Activated T-helper 2 cell treated with anti-CD3 and anti-CD28 coated beads, Interferon-gamma antibody, Interleukin-2, Interleukin-4, amounts not matched to agents 10 μg/mL and 5 μg/mL and 100 μg/mL, durations not matched to agents 14 hours and 24 hours and 36 hours (primary cell): ENCODE measurements at regions not wholly inside any gene's neighbourhood (a gene's known extent, or its start where the extent isn't known, plus 50 kb on each side); places are given as distances from the start of the nearest gene placed in this dataset.

ENCODE experiments used
- DNase-seq: peaks from one replicate; pipeline ENCODE4 v3.0.0; 2021; ENCODE audit warnings: low spot score
- H3K27ac Mint-ChIP-seq: one replicate; pipeline ENCODE4 v1.8.0; 2021; ENCODE audit warnings: mixed read lengths
- H3K27me3 Mint-ChIP-seq: one replicate; pipeline ENCODE4 v1.8.0; 2021; ENCODE audit warnings: low read depth, mixed read lengths
- H3K36me3 Mint-ChIP-seq: one replicate; pipeline ENCODE4 v1.8.0; 2021; ENCODE audit warnings: low read depth, mixed read lengths
- H3K4me1 Mint-ChIP-seq: one replicate; pipeline ENCODE4 v1.8.0; 2021; ENCODE audit warnings: low read depth, mixed read lengths
- H3K4me3 Mint-ChIP-seq: one replicate; pipeline ENCODE4 v1.8.0; 2021; ENCODE audit warnings: low read depth, mild to moderate bottlenecking, moderate library complexity, mixed read lengths
- H3K9me3 Mint-ChIP-seq: one replicate; pipeline ENCODE4 v1.8.0; 2021; ENCODE audit warnings: mixed read lengths
- intact Hi-C: fragments of 100-400 bp; cut with micrococcal nuclease; formaldehyde crosslinking; loops from one replicate; pipeline ENCODE4 v1.15.1; 2023

- intact Hi-C loops, result no loop called here
- Mint-ChIP-seq H3K9me3 (no peaks in the 10 kb centered on the region), H3K27me3 (peaks cover 17% of the 10 kb centered on the region), H3K27ac (no peak overlapping the region), H3K4me3 (no peak overlapping the region), H3K36me3 (no peaks in the 10 kb centered on the region), H3K4me1 (peaks cover 14% of the 10 kb centered on the region)
- no peak for DNase-seq
Observed at GRCh38 chr13:21228738-21229137, 52.3 kb downstream of the MRPL57 start.

- no peak overlapping the region for H3K4me3 Mint-ChIP-seq
- H3K4me1 Mint-ChIP-seq, result peaks cover 14% of the 10 kb centered on the region
- no peak overlapping the region for H3K27ac Mint-ChIP-seq
- intact Hi-C loops, result no loop called here
- no peaks in the 10 kb centered on the region for H3K9me3 Mint-ChIP-seq
- no peak for DNase-seq
- H3K27me3 Mint-ChIP-seq, result peaks cover 11% of the 10 kb centered on the region
- H3K36me3 Mint-ChIP-seq, result no peaks in the 10 kb centered on the region
Observed at GRCh38 chr13:21229241-21230024, 53.0 kb downstream of the MRPL57 start.

GRCh38 chr13:21230516-21230915, 54.1 kb downstream of the MRPL57 start:
- Mint-ChIP-seq H3K27ac (no peak overlapping the region), H3K36me3 (no peaks in the 10 kb centered on the region), H3K27me3 (peaks cover 7% of the 10 kb centered on the region), H3K4me1 (peaks cover 14% of the 10 kb centered on the region), H3K4me3 (no peak overlapping the region), H3K9me3 (no peaks in the 10 kb centered on the region)
- no peak for DNase-seq
- intact Hi-C loops, result no loop called here

GRCh38 chr13:21231426-21231940, 55.0 kb downstream of the MRPL57 start:
- Mint-ChIP-seq H3K4me1 (peaks cover 14% of the 10 kb centered on the region), H3K4me3 (no peak overlapping the region), H3K9me3 (no peaks in the 10 kb centered on the region), H3K27me3 (peaks cover 9% of the 10 kb centered on the region), H3K36me3 (no peaks in the 10 kb centered on the region), H3K27ac (no peak overlapping the region)
- intact Hi-C loops, result no loop called here
- no peak for DNase-seq

DNA sequence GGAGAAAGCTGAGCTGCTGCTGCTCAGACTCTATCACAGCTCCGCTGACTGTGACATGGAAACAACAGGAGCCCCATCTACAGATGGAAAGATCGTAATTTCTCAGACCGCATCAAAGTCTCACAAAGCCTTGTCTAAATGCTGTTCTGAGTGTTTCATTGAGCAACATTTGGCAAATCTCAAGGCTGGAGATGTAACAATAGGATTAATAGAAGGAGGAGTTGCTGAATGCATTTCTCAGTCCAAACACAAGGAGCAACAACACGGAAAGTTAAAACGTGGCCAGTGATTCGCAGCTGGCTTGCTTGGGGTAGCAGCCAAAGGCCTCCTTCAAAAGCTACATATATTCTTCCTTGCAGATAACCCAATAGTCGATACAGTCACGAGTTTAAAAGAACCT, 55.7 kb downstream of the MRPL57 start:
- peaks cover 6% of the 10 kb centered on the region for H3K27me3 Mint-ChIP-seq
- no peak overlapping the region for H3K4me3 Mint-ChIP-seq
- intact Hi-C loops, result no loop called here
- H3K9me3 Mint-ChIP-seq, result no peaks in the 10 kb centered on the region
- no peaks in the 10 kb centered on the region for H3K36me3 Mint-ChIP-seq
- H3K4me1 Mint-ChIP-seq, result peaks cover 14% of the 10 kb centered on the region
- no peak overlapping the region for H3K27ac Mint-ChIP-seq
- DNase-seq, result no peak

DNA sequence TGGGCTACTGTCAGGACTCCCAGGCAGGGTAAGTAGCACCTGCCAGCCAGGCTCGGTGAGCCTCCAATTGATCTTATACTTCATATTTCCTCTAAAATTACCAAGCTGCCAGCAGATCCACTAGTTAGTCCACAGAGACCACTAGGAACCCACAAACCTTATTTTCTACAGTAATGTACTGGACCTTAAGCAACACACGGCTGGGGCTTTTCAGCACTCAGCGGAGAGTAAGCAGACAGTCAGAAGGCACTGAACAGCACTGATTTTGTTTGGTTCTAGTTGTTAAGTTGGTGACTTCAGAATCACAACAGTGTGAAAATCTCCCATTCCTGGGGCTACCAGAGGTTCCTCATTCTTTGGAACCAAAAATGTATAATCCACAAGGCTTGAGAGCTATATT, 56.1 kb downstream of the MRPL57 start:
- Mint-ChIP-seq H3K27me3 (peaks cover 4% of the 10 kb centered on the region), H3K9me3 (no peaks in the 10 kb centered on the region), H3K27ac (no peak overlapping the region), H3K4me3 (no peak overlapping the region), H3K4me1 (peaks cover 14% of the 10 kb centered on the region), H3K36me3 (no peaks in the 10 kb centered on the region)
- no peak for DNase-seq
- intact Hi-C loops, result no loop called here

DNA sequence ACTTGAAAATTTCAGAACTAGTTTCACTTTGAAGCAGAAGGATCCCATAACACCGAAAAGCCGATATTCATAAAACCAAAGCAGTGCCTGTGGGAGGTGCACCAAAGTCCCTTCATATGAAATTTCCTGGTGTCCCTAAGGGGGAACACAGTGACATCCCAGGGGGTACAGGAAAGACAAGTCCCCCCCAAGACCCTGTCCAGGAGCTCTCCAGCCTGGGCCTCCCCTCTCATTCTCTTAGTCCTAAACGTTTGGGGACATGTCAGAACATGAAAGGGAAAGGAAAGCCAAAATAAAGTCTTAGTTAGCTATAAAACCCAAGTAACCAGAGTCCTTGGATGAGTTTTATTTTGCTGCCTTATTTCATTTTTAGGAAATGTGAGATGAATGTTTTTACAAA, 56.6 kb downstream of the MRPL57 start:
- Mint-ChIP-seq H3K36me3 (no peaks in the 10 kb centered on the region), H3K27me3 (peaks cover 4% of the 10 kb centered on the region), H3K4me1 (peaks cover 14% of the 10 kb centered on the region), H3K9me3 (no peaks in the 10 kb centered on the region), H3K27ac (no peak overlapping the region), H3K4me3 (no peak overlapping the region)
- no peak for DNase-seq
- intact Hi-C loops, result no loop called here

DNA sequence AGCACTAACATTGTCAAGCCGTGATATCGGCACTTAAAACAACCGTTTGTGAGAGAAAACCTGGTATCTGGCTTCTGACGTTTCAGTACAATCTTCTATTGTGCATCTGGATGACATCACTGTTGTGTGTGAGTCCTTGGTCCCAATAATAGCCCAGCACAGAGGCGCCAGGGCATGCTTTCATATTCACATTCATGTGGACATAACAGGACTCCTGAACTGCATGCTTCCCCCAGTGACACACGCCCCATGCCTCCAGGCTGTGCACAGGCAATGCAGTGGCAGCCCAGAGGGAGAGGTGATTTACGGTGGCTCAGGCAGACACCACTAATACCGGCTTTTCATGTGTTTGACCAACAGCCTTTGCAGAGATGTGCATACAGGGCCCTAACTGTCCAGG, 58.1 kb downstream of the MRPL57 start:
- intact Hi-C loops, result no loop called here
- Mint-ChIP-seq H3K4me3 (no peak overlapping the region), H3K36me3 (no peaks in the 10 kb centered on the region), H3K27ac (no peak overlapping the region), H3K4me1 (peaks cover 14% of the 10 kb centered on the region), H3K27me3 (peaks cover 6% of the 10 kb centered on the region), H3K9me3 (no peaks in the 10 kb centered on the region)
- DNase-seq, result no peak

- Mint-ChIP-seq H3K9me3 (no peaks in the 10 kb centered on the region), H3K4me1 (peaks cover 15% of the 10 kb centered on the region), H3K27ac (no peak overlapping the region), H3K36me3 (no peaks in the 10 kb centered on the region), H3K4me3 (no peak overlapping the region), H3K27me3 (peaks cover 6% of the 10 kb centered on the region)
- DNase-seq, result no peak
- intact Hi-C loops, result no loop called here
Observed at GRCh38 chr13:21235174-21235573, 58.7 kb downstream of the MRPL57 start.

DNA sequence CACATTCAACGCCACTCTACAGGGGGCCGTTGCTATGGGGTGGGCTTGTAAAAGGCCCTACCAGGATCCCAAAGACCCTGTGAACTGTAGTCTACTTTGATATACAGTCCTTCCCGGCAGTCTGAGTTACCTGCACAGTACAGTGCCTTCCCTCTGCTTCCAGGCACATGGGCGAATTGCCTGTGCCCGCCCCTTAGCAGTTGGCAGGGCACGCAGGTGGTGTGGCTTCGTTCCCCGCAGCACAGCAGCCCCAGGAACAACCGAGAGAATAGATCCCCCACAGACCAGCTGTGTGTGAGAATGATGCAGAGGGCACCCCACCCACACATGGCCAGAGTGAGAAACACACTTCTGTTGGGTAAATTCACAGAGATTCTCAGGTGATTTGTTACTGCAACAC, 60.6 kb downstream of the MRPL57 start:
- H3K4me1 Mint-ChIP-seq, result peaks cover 18% of the 10 kb centered on the region
- no peaks in the 10 kb centered on the region for H3K9me3 Mint-ChIP-seq
- no peak overlapping the region for H3K27ac Mint-ChIP-seq
- peaks cover 6% of the 10 kb centered on the region for H3K27me3 Mint-ChIP-seq
- intact Hi-C loops, result no loop called here
- no peaks in the 10 kb centered on the region for H3K36me3 Mint-ChIP-seq
- no peak for DNase-seq
- H3K4me3 Mint-ChIP-seq, result no peak overlapping the region

GRCh38 chr13:21238267-21238666, 61.8 kb downstream of the MRPL57 start:
- Mint-ChIP-seq H3K27ac (no peak overlapping the region), H3K9me3 (no peaks in the 10 kb centered on the region), H3K4me3 (no peak overlapping the region), H3K36me3 (no peaks in the 10 kb centered on the region), H3K27me3 (peaks cover 6% of the 10 kb centered on the region), H3K4me1 (peaks cover 10% of the 10 kb centered on the region)
- DNase-seq, result no peak
- intact Hi-C loops, result no loop called here

GRCh38 chr13:21240586-21240985, 64.1 kb downstream of the MRPL57 start:
- no peaks in the 10 kb centered on the region for H3K36me3 Mint-ChIP-seq
- intact Hi-C loops, result no loop called here
- DNase-seq, result no peak
- H3K27ac Mint-ChIP-seq, result no peak overlapping the region
- H3K4me1 Mint-ChIP-seq, result peaks cover 6% of the 10 kb centered on the region
- no peak overlapping the region for H3K4me3 Mint-ChIP-seq
- H3K27me3 Mint-ChIP-seq, result peaks cover 10% of the 10 kb centered on the region
- no peaks in the 10 kb centered on the region for H3K9me3 Mint-ChIP-seq

DNA sequence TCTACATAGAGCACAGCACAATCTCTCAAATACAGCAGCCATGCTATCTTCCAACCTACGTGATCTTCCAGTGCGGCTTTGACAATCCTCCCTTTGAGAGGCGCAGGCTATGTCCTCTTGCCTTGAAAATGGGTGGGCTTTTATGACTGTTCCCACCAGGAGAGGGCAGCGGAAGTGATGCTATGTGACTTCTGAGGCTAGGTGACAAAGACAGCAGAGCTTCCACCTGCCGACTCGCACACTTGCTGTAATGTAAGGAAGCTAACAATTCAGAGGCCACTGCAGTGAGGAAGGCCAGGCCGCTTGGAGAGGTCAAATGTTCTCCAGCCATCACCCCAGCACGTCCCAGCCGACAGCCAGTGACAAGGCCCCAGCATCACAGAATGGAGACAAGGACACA, 65.8 kb downstream of the MRPL57 start:
- intact Hi-C loops, result no loop called here
- no peak overlapping the region for H3K4me3 Mint-ChIP-seq
- no peaks in the 10 kb centered on the region for H3K36me3 Mint-ChIP-seq
- no peak overlapping the region for H3K27ac Mint-ChIP-seq
- peaks cover 7% of the 10 kb centered on the region for H3K27me3 Mint-ChIP-seq
- no peaks in the 10 kb centered on the region for H3K9me3 Mint-ChIP-seq
- H3K4me1 Mint-ChIP-seq, result peaks cover 6% of the 10 kb centered on the region
- DNase-seq, result no peak
